Motor neuron (in vitro differentiated cells): ENCODE measurements at regions not wholly inside any gene's neighbourhood (a gene's known extent, or its start where the extent isn't known, plus 50 kb on each side); places are given as distances from the start of the nearest gene placed in this dataset.

ENCODE experiments used
- ATAC-seq, 8 experiments: fragments of 200-7000 bp; cut with Tn5 transposase; replicated peaks in 6 of 8; 2 replicates each; pipeline ENCODE4 v1.8.0; 2021; ENCODE audit warnings: mild to moderate bottlenecking in 8 of 8, moderate library complexity in 8 of 8
- H3K27ac ChIP-seq, 2 donors: fragments of 250-450 bp; sonication (Bioruptor Pico); 2 replicates each; pipeline ENCODE4 v1.9.0; 2021; ENCODE audit warnings: antibody characterized with exemption in 2 of 2, mild to moderate bottlenecking in 2 of 2, moderate library complexity in 1 of 2
- H3K4me1 ChIP-seq, 2 donors: fragments of 250-450 bp; sonication (Bioruptor Pico); replicated peaks in 1 of 2; 2 replicates each; pipeline ENCODE4 v1.6.1; 2021; ENCODE audit warnings: antibody characterized with exemption in 2 of 2, mild to moderate bottlenecking in 2 of 2, moderate library complexity in 1 of 2
- H3K4me3 ChIP-seq, 5 donors: fragments of 250-450 bp; sonication (Bioruptor Pico); 2 replicates each; pipeline ENCODE4 v1.9.0; 2021; ENCODE audit warnings: antibody characterized with exemption in 5 of 5, mild to moderate bottlenecking in 5 of 5, moderate library complexity in 4 of 5
- WGBS, 10 experiments: fragments of 450-650 bp; shearing (Covaris generic); methylation state at CpG; one replicate each; pipeline ENCODE4 v1.0.0; 2022; 5-methylcytosine and 5-hydroxymethylcytosine counted together
- in situ Hi-C, 9 experiments: fragments of 400-800 bp; cut with MboI; loops; one replicate each; pipeline ENCODE4 v1.15.0; 2021; ENCODE audit warnings: low sequenced_read_pairs in 9 of 9, low pct_unique_long_range_greater_than_20kb in 2 of 9; ENCODE audit not compliant: unreplicated experiment in 9 of 9

- no peak overlapping the region for H3K4me3 ChIP-seq
- WGBS, 10 experiments, result 75 to 100% (median 100%) methylated on average over 1 to 2 of the region's 2 CpGs; no CpG with 5 or more reads in 3 of the 10 experiments
- no peaks in the 10 kb centered on the region for H3K4me1 ChIP-seq
- no peak overlapping the region for H3K27ac ChIP-seq
- ATAC-seq, result no peak
- in situ Hi-C loops, result no loop called here
These were observed 202.7 kb downstream of the ZEB2 start for GRCh38 chr2:144317071-144317738.

- Histone ChIP-seq H3K4me1 (no peaks in the 10 kb centered on the region), H3K4me3 (no peak overlapping the region), H3K27ac (no peak overlapping the region)
- 80 to 100% (median 97%) methylated on average over 1 to 4 of the region's 4 CpGs for WGBS, 10 experiments
- no peak for ATAC-seq
- in situ Hi-C loops, result no loop called here
These were observed 208.9 kb downstream of the ZEB2 start for GRCh38 chr2:144310889-144311608.

GRCh38 chr2:144310484-144310883, 209.4 kb downstream of the ZEB2 start:
- in situ Hi-C loops, result no loop called here
- Histone ChIP-seq H3K4me1 (no peaks in the 10 kb centered on the region), H3K27ac (no peak overlapping the region), H3K4me3 (no peak overlapping the region)
- 33 to 93% (median 75%) methylated on average over 1 to 2 of the region's 2 CpGs for WGBS, 10 experiments
- ATAC-seq, result no peak

- ATAC-seq, result no peak
- no peaks in the 10 kb centered on the region for H3K4me1 ChIP-seq
- no peak overlapping the region for H3K27ac ChIP-seq
- H3K4me3 ChIP-seq, result no peak overlapping the region
- 65 to 100% (median 88%) methylated on average over 2 of the region's 2 CpGs for WGBS, 10 experiments
- in situ Hi-C loops, result no loop called here
These were observed 212.2 kb downstream of the ZEB2 start for GRCh38 chr2:144307711-144308110.

GRCh38 chr2:144304202-144304601, 215.7 kb downstream of the ZEB2 start:
- no peak overlapping the region for H3K27ac ChIP-seq
- H3K4me3 ChIP-seq, result no peak overlapping the region
- ATAC-seq, result no peak
- WGBS, 10 experiments, result 70 to 100% (median 100%) methylated on average over 1 of the region's 1 CpG; no CpG with 5 or more reads in 2 of the 10 experiments
- H3K4me1 ChIP-seq, result no peaks in the 10 kb centered on the region
- in situ Hi-C loops, result no loop called here

- in situ Hi-C loops, result no loop called here
- WGBS, 10 experiments, result 47 to 93% (median 85%) methylated on average over 2 of the region's 2 CpGs; no CpG with 5 or more reads in 2 of the 10 experiments
These were observed 219.3 kb downstream of the ZEB2 start for GRCh38 chr2:144300632-144301031.

GRCh38 chr2:144290276-144290675, 229.6 kb downstream of the ZEB2 start:
- ATAC-seq, result no peak
- WGBS, 10 experiments, result 67 to 100% (median 96%) methylated on average over 1 of the region's 1 CpG; no CpG with 5 or more reads in 2 of the 10 experiments
- no peak overlapping the region for H3K4me3 ChIP-seq
- in situ Hi-C loops, result no loop called here
- H3K4me1 ChIP-seq, result no peaks in the 10 kb centered on the region
- no peak overlapping the region for H3K27ac ChIP-seq

More at GRCh38 chr2:144300632-144301031, 219.3 kb downstream of the ZEB2 start:
- no peak for ATAC-seq
- Histone ChIP-seq H3K4me3 (no peak overlapping the region), H3K4me1 (no peaks in the 10 kb centered on the region), H3K27ac (no peak overlapping the region)

GRCh38 chr2:144288438-144288837, 231.5 kb downstream of the ZEB2 start:
- in situ Hi-C loops, result no loop called here
- ATAC-seq, result no peak

GRCh38 chr2:144285324-144285723, 234.6 kb downstream of the ZEB2 start:
- H3K27ac ChIP-seq, result no peak overlapping the region
- H3K4me1 ChIP-seq, result peaks cover 0 to 6% of the 10 kb centered on the region in 2 donors
- ATAC-seq, result no peak
- no peak overlapping the region for H3K4me3 ChIP-seq
- in situ Hi-C loops, result no loop called here

More at GRCh38 chr2:144288438-144288837, 231.5 kb downstream of the ZEB2 start:
- 0 to 100% (median 88%) methylated on average over 1 to 3 of the region's 3 CpGs for WGBS, 10 experiments
- H3K4me3 ChIP-seq, result no peak overlapping the region
- H3K4me1 ChIP-seq, result no peaks in the 10 kb centered on the region
- no peak overlapping the region for H3K27ac ChIP-seq

- in situ Hi-C loops, result no loop called here
- H3K4me3 ChIP-seq, result no peak overlapping the region
These were observed 238.4 kb downstream of the ZEB2 start for GRCh38 chr2:144281476-144281875.

GRCh38 chr2:144280009-144280408, 239.9 kb downstream of the ZEB2 start:
- in situ Hi-C loops, result no loop called here
- H3K4me1 ChIP-seq, result peaks cover 0 to 6% of the 10 kb centered on the region in 2 donors
- no peak overlapping the region for H3K4me3 ChIP-seq

More at GRCh38 chr2:144281476-144281875, 238.4 kb downstream of the ZEB2 start:
- peaks cover 0 to 6% of the 10 kb centered on the region in 2 donors for H3K4me1 ChIP-seq
- no peak overlapping the region for H3K27ac ChIP-seq
- no peak for ATAC-seq

GRCh38 chr2:144279165-144279564, 240.8 kb downstream of the ZEB2 start:
- peaks cover 0 to 9% of the 10 kb centered on the region in 2 donors for H3K4me1 ChIP-seq
- H3K4me3 ChIP-seq, result no peak overlapping the region
- WGBS, 10 experiments, result 89 to 100% (median 98%) methylated on average over 1 to 2 of the region's 3 CpGs; no CpG with 5 or more reads in 4 of the 10 experiments
- in situ Hi-C loops, result no loop called here
- ATAC-seq, result no peak
- H3K27ac ChIP-seq, result no peak overlapping the region

More at GRCh38 chr2:144280009-144280408, 239.9 kb downstream of the ZEB2 start:
- 67 to 89% (median 84%) methylated on average over 1 to 2 of the region's 2 CpGs; no CpG with 5 or more reads in 2 of the 10 experiments for WGBS, 10 experiments
- no peak overlapping the region for H3K27ac ChIP-seq
- ATAC-seq, result no peak

- no peak overlapping the region for H3K27ac ChIP-seq
- no peak overlapping the region for H3K4me3 ChIP-seq
- in situ Hi-C loops, result no loop called here
- H3K4me1 ChIP-seq, result peaks cover 0 to 9% of the 10 kb centered on the region in 2 donors
- no peak for ATAC-seq
- 71 to 100% (median 94%) methylated on average over 1 to 2 of the region's 2 CpGs; no CpG with 5 or more reads in 1 of the 10 experiments for WGBS, 10 experiments
These were observed 242.1 kb downstream of the ZEB2 start for GRCh38 chr2:144277622-144278354.
